ENCODE measurements at regions not wholly inside any gene's neighbourhood (a gene's known extent, or its start where the extent isn't known, plus 50 kb on each side); places are given as distances from the start of the nearest gene placed in this dataset.
"Not testable (repeated sequence)": the region's sequence is repeated elsewhere in the genome, so short reads cannot be mapped to it uniquely, and the experiment has no call there.

- H3K9me3 ChIP-seq (ENCODE audit: control insufficient read depth in 1 of 2, low read length in 2 of 2) = peaks cover 0 to 5% of the 10 kb centered on the region in 2 donors
- H3K4me3 ChIP-seq (ENCODE audit: low read depth in 1 of 2, low read length in 2 of 2) = no peak overlapping the region
Measured at GRCh38 chr14:84336433-84336832, 1193.5 kb upstream of the FLRT2 start.

GRCh38 chr14:84340938-84341337 is 1189.0 kb upstream of the FLRT2 start:
- Histone ChIP-seq H3K36me3 (ENCODE audit: control insufficient read depth in 1 of 2, insufficient read depth in 2 of 2, low read length in 2 of 2) (no peaks in the 10 kb centered on the region), H3K9me3 (ENCODE audit: control insufficient read depth in 1 of 2, low read length in 2 of 2) (no peaks in the 10 kb centered on the region), H3K4me3 (ENCODE audit: low read depth in 1 of 2, low read length in 2 of 2) (no peak overlapping the region), H3K27ac (ENCODE audit: low read length) (no peak overlapping the region), H3K27me3 (ENCODE audit: low read depth, low read length) (no peaks in the 10 kb centered on the region), H3K4me1 (ENCODE audit: control insufficient read depth in 1 of 2, insufficient read depth in 2 of 2, low read length in 2 of 2) (no peaks in the 10 kb centered on the region)

More at GRCh38 chr14:84336433-84336832, 1193.5 kb upstream of the FLRT2 start:
- no peak overlapping the region for H3K27ac ChIP-seq (ENCODE audit: low read length)
- no peaks in the 10 kb centered on the region for H3K27me3 ChIP-seq (ENCODE audit: low read depth, low read length)
- no peaks in the 10 kb centered on the region for H3K36me3 ChIP-seq (ENCODE audit: control insufficient read depth in 1 of 2, insufficient read depth in 2 of 2, low read length in 2 of 2)
- no peaks in the 10 kb centered on the region for H3K4me1 ChIP-seq (ENCODE audit: control insufficient read depth in 1 of 2, insufficient read depth in 2 of 2, low read length in 2 of 2)

- not testable (repeated sequence) for H3K4me1 ChIP-seq (ENCODE audit: control insufficient read depth in 1 of 2, insufficient read depth in 2 of 2, low read length in 2 of 2); H3K36me3 ChIP-seq (ENCODE audit: control insufficient read depth in 1 of 2, insufficient read depth in 2 of 2, low read length in 2 of 2); H3K9me3 ChIP-seq (ENCODE audit: control insufficient read depth in 1 of 2, low read length in 2 of 2); H3K27ac ChIP-seq (ENCODE audit: low read length); H3K4me3 ChIP-seq (ENCODE audit: low read depth in 1 of 2, low read length in 2 of 2); H3K27me3 ChIP-seq (ENCODE audit: low read depth, low read length)
Measured at GRCh38 chr14:84341867-84342266, 1188.1 kb upstream of the FLRT2 start.

- Histone ChIP-seq H3K36me3 (ENCODE audit: control insufficient read depth in 1 of 2, insufficient read depth in 2 of 2, low read length in 2 of 2) (no peaks in the 10 kb centered on the region), H3K9me3 (ENCODE audit: control insufficient read depth in 1 of 2, low read length in 2 of 2) (no peaks in the 10 kb centered on the region), H3K4me3 (ENCODE audit: low read depth in 1 of 2, low read length in 2 of 2) (no peak overlapping the region), H3K27ac (ENCODE audit: low read length) (no peak overlapping the region), H3K4me1 (ENCODE audit: control insufficient read depth in 1 of 2, insufficient read depth in 2 of 2, low read length in 2 of 2) (no peaks in the 10 kb centered on the region), H3K27me3 (ENCODE audit: low read depth, low read length) (no peaks in the 10 kb centered on the region)
Measured at GRCh38 chr14:84343656-84344055, 1186.3 kb upstream of the FLRT2 start.

- Histone ChIP-seq H3K36me3 (ENCODE audit: control insufficient read depth in 1 of 2, insufficient read depth in 2 of 2, low read length in 2 of 2) (no peaks in the 10 kb centered on the region), H3K4me3 (ENCODE audit: low read depth in 1 of 2, low read length in 2 of 2) (no peak overlapping the region), H3K9me3 (ENCODE audit: control insufficient read depth in 1 of 2, low read length in 2 of 2) (no peaks in the 10 kb centered on the region)
Measured at GRCh38 chr14:84351646-84352045, 1178.3 kb upstream of the FLRT2 start.

GRCh38 chr14:84361476-84361875 is 1168.5 kb upstream of the FLRT2 start:
- H3K4me1 ChIP-seq (ENCODE audit: control insufficient read depth in 1 of 2, insufficient read depth in 2 of 2, low read length in 2 of 2) = no peaks in the 10 kb centered on the region
- H3K9me3 ChIP-seq (ENCODE audit: control insufficient read depth in 1 of 2, low read length in 2 of 2) = no peaks in the 10 kb centered on the region
- no peak overlapping the region for H3K4me3 ChIP-seq (ENCODE audit: low read depth in 1 of 2, low read length in 2 of 2)
- no peak overlapping the region for H3K27ac ChIP-seq (ENCODE audit: low read length)
- no peaks in the 10 kb centered on the region for H3K27me3 ChIP-seq (ENCODE audit: low read depth, low read length)
- no peaks in the 10 kb centered on the region for H3K36me3 ChIP-seq (ENCODE audit: control insufficient read depth in 1 of 2, insufficient read depth in 2 of 2, low read length in 2 of 2)

More at GRCh38 chr14:84351646-84352045, 1178.3 kb upstream of the FLRT2 start:
- H3K27ac ChIP-seq (ENCODE audit: low read length) = no peak overlapping the region
- H3K27me3 ChIP-seq (ENCODE audit: low read depth, low read length) = no peaks in the 10 kb centered on the region
- no peaks in the 10 kb centered on the region for H3K4me1 ChIP-seq (ENCODE audit: control insufficient read depth in 1 of 2, insufficient read depth in 2 of 2, low read length in 2 of 2)

- H3K27me3 ChIP-seq (ENCODE audit: low read depth, low read length) = no peaks in the 10 kb centered on the region
- H3K4me1 ChIP-seq (ENCODE audit: control insufficient read depth in 1 of 2, insufficient read depth in 2 of 2, low read length in 2 of 2) = no peaks in the 10 kb centered on the region
- H3K36me3 ChIP-seq (ENCODE audit: control insufficient read depth in 1 of 2, insufficient read depth in 2 of 2, low read length in 2 of 2) = no peaks in the 10 kb centered on the region
- H3K9me3 ChIP-seq (ENCODE audit: control insufficient read depth in 1 of 2, low read length in 2 of 2) = peaks cover 0 to 2% of the 10 kb centered on the region in 2 donors
- no peak overlapping the region for H3K4me3 ChIP-seq (ENCODE audit: low read depth in 1 of 2, low read length in 2 of 2)
- H3K27ac ChIP-seq (ENCODE audit: low read length) = no peak overlapping the region
Measured at GRCh38 chr14:84375235-84375634, 1154.7 kb upstream of the FLRT2 start.

- H3K36me3 ChIP-seq (ENCODE audit: control insufficient read depth in 1 of 2, insufficient read depth in 2 of 2, low read length in 2 of 2) = no peaks in the 10 kb centered on the region
- H3K9me3 ChIP-seq (ENCODE audit: control insufficient read depth in 1 of 2, low read length in 2 of 2) = no peaks in the 10 kb centered on the region
- H3K4me1 ChIP-seq (ENCODE audit: control insufficient read depth in 1 of 2, insufficient read depth in 2 of 2, low read length in 2 of 2) = no peaks in the 10 kb centered on the region
- H3K27ac ChIP-seq (ENCODE audit: low read length) = no peak overlapping the region
- H3K27me3 ChIP-seq (ENCODE audit: low read depth, low read length) = no peaks in the 10 kb centered on the region
- no peak overlapping the region for H3K4me3 ChIP-seq (ENCODE audit: low read depth in 1 of 2, low read length in 2 of 2)
Measured at GRCh38 chr14:84390010-84390409, 1139.9 kb upstream of the FLRT2 start.

GRCh38 chr14:84397631-84398030 is 1132.3 kb upstream of the FLRT2 start:
- Histone ChIP-seq H3K9me3 (ENCODE audit: control insufficient read depth in 1 of 2, low read length in 2 of 2) (peaks cover 0 to 2% of the 10 kb centered on the region in 2 donors), H3K4me1 (ENCODE audit: control insufficient read depth in 1 of 2, insufficient read depth in 2 of 2, low read length in 2 of 2) (no peaks in the 10 kb centered on the region), H3K36me3 (ENCODE audit: control insufficient read depth in 1 of 2, insufficient read depth in 2 of 2, low read length in 2 of 2) (no peaks in the 10 kb centered on the region), H3K27me3 (ENCODE audit: low read depth, low read length) (no peaks in the 10 kb centered on the region), H3K27ac (ENCODE audit: low read length) (no peak overlapping the region), H3K4me3 (ENCODE audit: low read depth in 1 of 2, low read length in 2 of 2) (no peak overlapping the region)

- no peak overlapping the region for H3K4me3 ChIP-seq (ENCODE audit: low read depth in 1 of 2, low read length in 2 of 2)
- no peaks in the 10 kb centered on the region for H3K36me3 ChIP-seq (ENCODE audit: control insufficient read depth in 1 of 2, insufficient read depth in 2 of 2, low read length in 2 of 2)
- H3K27me3 ChIP-seq (ENCODE audit: low read depth, low read length) = no peaks in the 10 kb centered on the region
- no peaks in the 10 kb centered on the region for H3K4me1 ChIP-seq (ENCODE audit: control insufficient read depth in 1 of 2, insufficient read depth in 2 of 2, low read length in 2 of 2)
- no peak overlapping the region for H3K27ac ChIP-seq (ENCODE audit: low read length)
- H3K9me3 ChIP-seq (ENCODE audit: control insufficient read depth in 1 of 2, low read length in 2 of 2) = peaks cover 0 to 2% of the 10 kb centered on the region in 2 donors
Measured at GRCh38 chr14:84399296-84399910, 1130.5 kb upstream of the FLRT2 start.

GRCh38 chr14:84401631-84402030 is 1128.3 kb upstream of the FLRT2 start:
- no peak overlapping the region for H3K4me3 ChIP-seq (ENCODE audit: low read depth in 1 of 2, low read length in 2 of 2)
- H3K36me3 ChIP-seq (ENCODE audit: control insufficient read depth in 1 of 2, insufficient read depth in 2 of 2, low read length in 2 of 2) = no peaks in the 10 kb centered on the region
- H3K27me3 ChIP-seq (ENCODE audit: low read depth, low read length) = no peaks in the 10 kb centered on the region
- H3K27ac ChIP-seq (ENCODE audit: low read length) = no peak overlapping the region
- H3K4me1 ChIP-seq (ENCODE audit: control insufficient read depth in 1 of 2, insufficient read depth in 2 of 2, low read length in 2 of 2) = no peaks in the 10 kb centered on the region
- H3K9me3 ChIP-seq (ENCODE audit: control insufficient read depth in 1 of 2, low read length in 2 of 2) = peaks cover 0 to 2% of the 10 kb centered on the region in 2 donors

GRCh38 chr14:84403585-84403984 is 1126.4 kb upstream of the FLRT2 start:
- H3K36me3 ChIP-seq (ENCODE audit: control insufficient read depth in 1 of 2, insufficient read depth in 2 of 2, low read length in 2 of 2) = no peaks in the 10 kb centered on the region
- no peak overlapping the region for H3K4me3 ChIP-seq (ENCODE audit: low read depth in 1 of 2, low read length in 2 of 2)
- H3K4me1 ChIP-seq (ENCODE audit: control insufficient read depth in 1 of 2, insufficient read depth in 2 of 2, low read length in 2 of 2) = no peaks in the 10 kb centered on the region
- peaks cover 0 to 2% of the 10 kb centered on the region in 2 donors for H3K9me3 ChIP-seq (ENCODE audit: control insufficient read depth in 1 of 2, low read length in 2 of 2)
- no peaks in the 10 kb centered on the region for H3K27me3 ChIP-seq (ENCODE audit: low read depth, low read length)
- H3K27ac ChIP-seq (ENCODE audit: low read length) = no peak overlapping the region
